ENCODE measurements at regions not wholly inside any gene's neighbourhood (a gene's known extent, or its start where the extent isn't known, plus 50 kb on each side); places are given as distances from the start of the nearest gene placed in this dataset.
A peak's percentile ranks its signal among the peaks of the same experiment; 100 is the strongest.

DNA sequence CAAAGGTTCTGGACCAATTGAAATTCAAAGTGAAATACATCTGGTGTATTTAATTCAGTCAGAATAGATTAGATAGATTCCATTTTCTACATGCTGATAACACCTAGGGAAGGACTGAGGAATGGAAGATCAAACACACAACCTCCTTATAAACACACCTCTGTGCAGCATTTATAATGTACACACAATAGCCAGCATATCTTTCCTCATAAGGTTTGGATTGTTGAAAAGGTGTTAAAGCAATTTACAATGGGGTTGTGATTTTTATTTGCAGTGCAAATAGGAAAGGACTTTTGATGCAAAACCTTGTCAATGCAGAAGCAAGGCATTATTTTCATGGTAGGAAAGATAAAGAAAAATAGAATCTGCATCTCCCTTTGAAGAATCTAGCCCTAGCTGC is 448.9 kb upstream of the KCNMB2 start:
- DNase-seq (ENCODE audit: low spot score), result no peak
- TF ChIP-seq, protein P1, sequence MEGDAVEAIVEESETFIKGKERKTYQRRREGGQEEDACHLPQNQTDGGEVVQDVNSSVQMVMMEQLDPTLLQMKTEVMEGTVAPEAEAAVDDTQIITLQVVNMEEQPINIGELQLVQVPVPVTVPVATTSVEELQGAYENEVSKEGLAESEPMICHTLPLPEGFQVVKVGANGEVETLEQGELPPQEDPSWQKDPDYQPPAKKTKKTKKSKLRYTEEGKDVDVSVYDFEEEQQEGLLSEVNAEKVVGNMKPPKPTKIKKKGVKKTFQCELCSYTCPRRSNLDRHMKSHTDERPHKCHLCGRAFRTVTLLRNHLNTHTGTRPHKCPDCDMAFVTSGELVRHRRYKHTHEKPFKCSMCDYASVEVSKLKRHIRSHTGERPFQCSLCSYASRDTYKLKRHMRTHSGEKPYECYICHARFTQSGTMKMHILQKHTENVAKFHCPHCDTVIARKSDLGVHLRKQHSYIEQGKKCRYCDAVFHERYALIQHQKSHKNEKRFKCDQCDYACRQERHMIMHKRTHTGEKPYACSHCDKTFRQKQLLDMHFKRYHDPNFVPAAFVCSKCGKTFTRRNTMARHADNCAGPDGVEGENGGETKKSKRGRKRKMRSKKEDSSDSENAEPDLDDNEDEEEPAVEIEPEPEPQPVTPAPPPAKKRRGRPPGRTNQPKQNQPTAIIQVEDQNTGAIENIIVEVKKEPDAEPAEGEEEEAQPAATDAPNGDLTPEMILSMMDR (IDR thresholded peaks at IDR 0.05), result no peak
- ATAC-seq (ENCODE audit: low FRiP score), result no peak

DNA sequence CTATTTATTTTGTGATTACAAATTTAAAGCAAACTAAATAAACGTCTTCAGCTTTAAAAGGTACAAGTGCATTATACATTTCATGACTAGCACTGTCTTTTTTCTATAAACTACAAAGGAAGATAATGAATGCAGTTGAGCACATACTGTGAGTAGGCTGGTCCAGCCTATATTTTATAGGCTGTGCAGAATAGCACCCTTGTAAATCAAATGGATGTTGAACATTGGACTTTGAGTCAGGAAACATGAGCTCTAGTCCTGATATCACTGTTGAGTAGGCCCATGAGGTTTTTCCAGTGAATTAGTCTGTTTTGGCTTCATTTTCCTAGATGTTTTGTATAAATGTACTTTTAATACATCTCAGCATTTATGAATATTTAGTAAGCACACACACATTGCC is 447.3 kb upstream of the KCNMB2 start:
- TF ChIP-seq, protein P1 (IDR thresholded peaks at IDR 0.05), result no peak
- ATAC-seq (ENCODE audit: low FRiP score) (no peak), DNase-seq (ENCODE audit: low spot score) (no peak)

DNA sequence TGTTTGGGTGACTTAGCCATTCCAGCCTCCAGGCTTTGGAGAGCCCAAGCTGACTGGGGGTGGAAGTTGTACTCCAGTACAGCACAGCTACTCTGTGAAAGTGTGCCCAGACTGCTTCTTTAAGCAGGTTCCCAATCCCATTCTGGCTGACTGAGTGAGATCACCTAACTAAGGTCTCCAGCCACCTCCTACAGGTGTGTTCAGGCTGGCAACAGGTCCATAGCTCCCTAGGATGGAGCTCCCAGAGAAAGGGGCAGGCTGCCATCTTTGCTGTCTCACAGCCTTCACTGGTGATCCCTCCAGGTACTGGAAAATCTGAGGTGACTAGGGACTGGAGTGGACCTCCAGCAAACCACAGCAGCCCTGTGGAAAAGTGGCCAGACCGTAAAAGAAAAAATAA is 445.3 kb upstream of the KCNMB2 start:
- ATAC-seq (ENCODE audit: low FRiP score) (no peak), DNase-seq (ENCODE audit: low spot score) (no peak)
- TF ChIP-seq, protein P1 (IDR thresholded peaks at IDR 0.05), result no peak

DNA sequence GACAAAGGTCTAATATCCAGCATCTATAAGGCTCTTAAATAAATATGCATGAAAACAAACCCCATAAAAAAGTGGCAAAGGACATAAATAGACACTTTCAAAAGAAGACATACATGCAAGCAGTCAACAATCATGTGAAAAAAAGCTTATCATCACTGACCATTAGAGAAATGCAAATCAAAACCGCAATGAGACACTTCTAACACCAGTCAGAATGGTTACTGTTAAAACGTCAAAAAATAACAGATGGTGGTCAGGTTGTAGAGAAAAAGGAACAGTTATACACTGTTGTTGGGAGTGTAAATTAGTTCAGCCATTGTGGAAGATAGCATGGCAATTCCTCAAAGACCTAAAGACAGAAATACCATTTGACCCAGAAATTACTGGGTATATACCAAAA is 440.7 kb upstream of the KCNMB2 start:
- DNase-seq (ENCODE audit: low spot score) (no peak), ATAC-seq (ENCODE audit: low FRiP score) (no peak)
- TF ChIP-seq, protein P1 (IDR thresholded peaks at IDR 0.05), result no peak

DNA sequence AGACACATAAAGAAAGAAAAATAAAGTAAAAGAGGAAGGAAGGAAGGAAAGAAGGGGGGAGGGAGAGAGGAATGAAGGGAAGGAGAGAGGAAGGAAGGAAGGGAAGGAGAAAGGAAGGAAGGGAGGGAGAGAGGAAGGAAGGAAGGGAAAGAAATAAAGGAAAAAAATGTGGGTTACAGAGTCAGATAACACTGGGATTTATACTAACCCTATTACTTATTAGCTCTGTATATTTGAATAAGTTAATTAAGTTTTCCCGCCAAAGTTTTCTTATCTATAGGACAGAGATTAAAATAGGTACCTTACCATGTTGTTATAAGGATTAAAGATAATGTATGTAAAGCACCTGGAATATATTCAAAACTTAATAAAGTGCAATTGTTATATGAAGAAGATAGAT is 439.3 kb upstream of the KCNMB2 start:
- no peak for ATAC-seq (ENCODE audit: low FRiP score)

DNA sequence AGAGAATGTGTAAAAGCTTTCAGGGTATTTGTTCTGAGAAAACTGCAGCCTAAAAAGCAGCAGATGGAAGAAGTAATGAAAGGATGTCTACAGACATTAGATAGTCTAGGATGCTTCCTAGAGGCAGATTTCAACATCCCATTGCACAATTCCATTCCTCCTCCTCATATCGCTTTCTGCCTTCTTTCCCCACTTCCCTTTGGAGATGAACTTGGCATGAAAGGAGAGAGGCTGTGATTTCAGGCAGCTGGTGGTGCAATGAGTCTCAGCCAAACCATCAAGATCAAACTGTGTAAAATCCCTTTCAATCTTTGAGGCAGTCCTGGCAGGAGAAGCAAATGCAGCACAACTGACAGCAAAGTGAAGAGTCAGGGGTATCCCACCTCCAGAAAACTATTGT is 438.7 kb upstream of the KCNMB2 start:
- ATAC-seq (ENCODE audit: low FRiP score) (peak; percentile 97), DNase-seq (ENCODE audit: low spot score) (no peak)
- TF ChIP-seq, protein P1 (IDR thresholded peaks at IDR 0.05), result no peak

More for the DNA sequence above, 439.3 kb upstream of the KCNMB2 start:
- TF ChIP-seq, protein P1 (IDR thresholded peaks at IDR 0.05), result no peak
- no peak for DNase-seq (ENCODE audit: low spot score)

DNA sequence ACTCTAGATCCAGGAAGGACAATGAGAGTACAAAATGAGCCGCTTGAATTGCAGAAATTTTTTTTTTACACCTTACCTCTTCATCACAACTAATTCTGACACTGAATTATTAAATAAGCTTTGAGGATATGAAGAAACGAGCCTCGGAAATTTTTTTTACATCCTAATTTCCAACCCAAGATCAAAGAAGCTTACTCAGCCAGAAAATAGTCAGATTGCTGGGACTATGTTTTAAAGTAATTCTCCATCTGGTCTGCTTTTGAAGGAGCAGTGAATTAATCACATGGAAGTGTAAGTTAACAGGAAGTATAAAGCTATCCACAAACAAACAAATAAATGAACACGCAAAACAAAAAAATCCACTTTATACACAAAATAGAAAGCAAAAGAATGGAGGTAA is 437.0 kb upstream of the KCNMB2 start:
- TF ChIP-seq, protein P1 (IDR thresholded peaks at IDR 0.05), result no peak
- ATAC-seq (ENCODE audit: low FRiP score) (no peak), DNase-seq (ENCODE audit: low spot score) (no peak)

Data from omental fat pad (tissue), 3 donors.